K562 (cell line): ENCODE measurements at regions not wholly inside any gene's neighbourhood (a gene's known extent, or its start where the extent isn't known, plus 50 kb on each side); places are given as distances from the start of the nearest gene placed in this dataset.

Experiments used
- ATAC-seq: fragments of 200-7000 bp; cut with Tn5 transposase; 3 replicates; pipeline ENCODE4 v1.9.1; 2020; ENCODE audit warnings: moderate library complexity
- BruUV-seq: library from RNA; stranded (reverse); fragments of 400-500 nt; replicated peaks from 2 replicates; lab custom pipeline; 2021; lab: Mats Ljungman, UMichigan
- CTCF ChIA-PET: fragments of 300-600 bp; formaldehyde crosslinking; extraction: SDS; loops from one replicate; lab custom pipeline; 2021; ENCODE audit warnings: low intra/inter-chr PET ratio; lab: Yijun Ruan, JAX
- POLR2A ChIA-PET: fragments of 300-600, 350-650 bp; sonication (Branson Sonifier 250); formaldehyde crosslinking; extraction: SDS; loops from one replicate; lab custom pipeline; 2021; ENCODE audit warnings: antibody characterized with exemption, inconsistent platforms; lab: Yijun Ruan, JAX
- DNase-seq, 4 experiments: peaks; one replicate each; pipeline versions ENCODE4 v3.0.0 to v3.0.0-alpha.2; 2011 to 2018; ENCODE audit warnings: low spot score in 3 of 4, mixed read lengths in 3 of 4; ENCODE audit errors: extremely low read depth in 1 of 4
- FAIRE-seq: peaks from 2 replicates; lab custom pipeline; 2011; peaks lifted over from hg19 to GRCh38; lab: Jason Lieb, UNC
- H2AFZ ChIP-seq: 2 replicates; pipeline ENCODE4 v1.6.0; 2011; ENCODE audit warnings: low read depth, low read length, control low read depth, inconsistent platforms
- H3K27ac ChIP-seq: fragments of 200-600 bp; 3 replicates; pipeline ENCODE4 v1.8.0; 2011; ENCODE audit warnings: low read depth, mild to moderate bottlenecking, control low read depth, inconsistent platforms, low read length, moderate library complexity, mixed read lengths; ENCODE audit errors: extremely low read depth
- H3K27me3 ChIP-seq, 2 experiments: fragments of 300-600 bp in 1 of 2; 2 replicates in 1 of 2; 3 replicates in 1 of 2; pipeline versions ENCODE4 v1.6.0 to v1.8.0; 2011; ENCODE audit warnings: inconsistent platforms in 2 of 2, low read length in 2 of 2, mild to moderate bottlenecking in 1 of 2, mixed read lengths in 1 of 2, moderate library complexity in 1 of 2; ENCODE audit not compliant: control insufficient read depth in 2 of 2, insufficient read depth in 2 of 2
- H3K36me3 ChIP-seq: fragments of 300-600 bp; 3 replicates; pipeline ENCODE4 v1.8.0; 2011; ENCODE audit warnings: mild to moderate bottlenecking, low read length, inconsistent platforms; ENCODE audit not compliant: control insufficient read depth, insufficient read depth
- H3K4me1 ChIP-seq, 2 experiments: fragments of 200-600 bp in 1 of 2; replicated peaks in 1 of 2; 2 replicates in 1 of 2; 3 replicates in 1 of 2; pipeline versions ENCODE4 v1.5.1 to v1.8.0; 2011; ENCODE audit warnings: inconsistent platforms in 2 of 2, low read length in 2 of 2, mild to moderate bottlenecking in 1 of 2, mixed read lengths in 1 of 2, moderate library complexity in 1 of 2; ENCODE audit not compliant: control insufficient read depth in 2 of 2, insufficient read depth in 2 of 2
- H3K4me2 ChIP-seq: 2 replicates; pipeline ENCODE4 v1.6.1; 2011; ENCODE audit warnings: low read length, control low read depth, inconsistent platforms, mixed read lengths; ENCODE audit not compliant: insufficient read depth
- H3K4me3 ChIP-seq: fragments of 200-600 bp; sonication (generic), shearing (Covaris generic); 2 replicates; pipeline ENCODE4 v1.5.1; 2016; ENCODE audit warnings: control low read depth, inconsistent platforms
- H3K79me2 ChIP-seq: fragments of 200-600 bp; 3 replicates; pipeline ENCODE4 v1.8.0; 2011; ENCODE audit warnings: low read length, inconsistent platforms; ENCODE audit not compliant: control insufficient read depth, insufficient read depth
- H3K9ac ChIP-seq, 2 experiments: 2 replicates each; pipeline versions ENCODE4 v1.6.0 to v1.6.1; 2011; ENCODE audit warnings: low read depth in 2 of 2, low read length in 2 of 2, control low read depth in 1 of 2, inconsistent platforms in 1 of 2, mild to moderate bottlenecking in 1 of 2, mixed read lengths in 1 of 2; ENCODE audit not compliant: insufficient read depth in 1 of 2
- H3K9me1 ChIP-seq: one replicate; pipeline ENCODE4 v1.6.0; 2011; ENCODE audit warnings: inconsistent platforms, mild to moderate bottlenecking, low read length, moderate library complexity; ENCODE audit not compliant: control insufficient read depth, insufficient read depth
- H3K9me3 ChIP-seq: replicated peaks from 2 replicates; pipeline ENCODE4 v1.5.1; 2011; ENCODE audit warnings: low read depth, low read length, inconsistent platforms; ENCODE audit not compliant: control insufficient read depth, insufficient read depth
- H4K20me1 ChIP-seq: replicated peaks from 2 replicates; pipeline ENCODE4 v1.6.1; 2011; ENCODE audit warnings: low read length, inconsistent platforms, mixed read lengths; ENCODE audit not compliant: control insufficient read depth, insufficient read depth
- BMI1 ChIP-seq: fragments of 150-350 bp; IDR thresholded peaks from 2 replicates; pipeline ENCODE4 v1.6.1; 2014; ENCODE audit warnings: low read length
- BRD9 ChIP-seq: fragments of 450-650 bp; IDR thresholded peaks from 2 replicates; pipeline ENCODE4 v1.6.1; 2018; ENCODE audit warnings: low read depth; ENCODE audit not compliant: partially characterized antibody
- CBFB ChIP-seq: sonication (generic); formaldehyde crosslinking; IDR thresholded peaks from 2 replicates; pipeline ENCODE4 v1.4.0; 2020; ENCODE audit warnings: mild to moderate bottlenecking, missing genetic modification reagents
- HDGF ChIP-seq: fragments of 450-650 bp; IDR thresholded peaks from 2 replicates; pipeline ENCODE4 v1.6.1; 2016
- NBN ChIP-seq: fragments of 450-650 bp; IDR thresholded peaks from 2 replicates; pipeline ENCODE4 v1.6.1; 2016; ENCODE audit warnings: low read depth, mild to moderate bottlenecking
- PML ChIP-seq: IDR thresholded peaks from 2 replicates; pipeline ENCODE4 v1.6.1; 2012; ENCODE audit warnings: low read length, inconsistent platforms
- RBM15 ChIP-seq: fragments of 200-400 bp; formaldehyde crosslinking; IDR thresholded peaks from 2 replicates; pipeline ENCODE4 v1.6.1; 2018; ENCODE audit warnings: mild to moderate bottlenecking, low read length, moderate library complexity; ENCODE audit not compliant: insufficient read depth
- ZNF699 ChIP-seq: fragments of 250-450 bp; sonication (Bioruptor Pico); IDR thresholded peaks from 2 replicates; pipeline ENCODE4 v1.8.0; 2021; ENCODE audit warnings: mild to moderate bottlenecking, moderate library complexity; ENCODE audit not compliant: insufficient replicate concordance
- WGBS: fragments of 100-300 bp; shearing (Covaris generic); methylation state at CpG from one replicate; pipeline ENCODE4 v1.1.6; 2016; ENCODE audit warnings: low coverage, mixed read lengths; ENCODE audit not compliant: insufficient coverage; ENCODE audit errors: missing lambda C conversion rate; 5-methylcytosine and 5-hydroxymethylcytosine counted together
- in situ Hi-C: fragments of 300-500 bp; cut with MboI; formaldehyde crosslinking; loops from 4 replicates; pipeline ENCODE4 v1.15.0; 2018; ENCODE audit warnings: inconsistent platforms, mixed read lengths
- intact Hi-C: fragments of 100-400 bp; cut with micrococcal nuclease; formaldehyde crosslinking; loops from 2 replicates; pipeline ENCODE4 v1.14.2; 2022

- in situ Hi-C loops (no loop called here), intact Hi-C loops (no loop called here)
- Histone ChIP-seq H3K4me2 (no peak overlapping the region), H3K9me3 (no peaks in the 10 kb centered on the region), H3K79me2 (no peaks in the 10 kb centered on the region), H2AFZ (no peak overlapping the region), H3K27me3 (peaks cover 0 to 4% of the 10 kb centered on the region in 2 experiments; a peak in 1 of 5 replicates), H4K20me1 (no peaks in the 10 kb centered on the region; the same call in 1 of the 2 replicates), H3K36me3 (no peaks in the 10 kb centered on the region), H3K4me3 (no peak overlapping the region), H3K9ac (no peak overlapping the region), H3K9me1 (no peaks in the 10 kb centered on the region), H3K4me1 (peaks cover 0 to 3% of the 10 kb centered on the region in 2 experiments; a peak in 1 of 5 replicates), H3K27ac (no peak overlapping the region)
- no peak for DNase-seq
- ATAC-seq = no peak
- TF ChIP-seq BRD9 = no peak
- TF ChIP-seq RBM15 = no peak
- no peak for TF ChIP-seq BMI1
- TF ChIP-seq ZNF699 = no peak
- TF ChIP-seq HDGF = no peak
- TF ChIP-seq NBN = no peak
- no peak for TF ChIP-seq PML
- no peak for TF ChIP-seq CBFB
- BruUV-seq = no TSS peak
- CTCF ChIA-PET = no interaction called here
- WGBS = 3% methylated on average over 5 of the region's 5 CpGs
- FAIRE-seq = no peak
- POLR2A ChIA-PET = interaction anchor here (0.6 kb wide), 1 partner anchor 21 kb away, joined by 3 read pairs; no protein-coding TSS in a partner anchor
Measured at GRCh38 chr22:27127911-27128310, 470.5 kb downstream of the MIAT start.
